HepG2 (cell line): ENCODE measurements at regions not wholly inside any gene's neighbourhood (a gene's known extent, or its start where the extent isn't known, plus 50 kb on each side); places are given as distances from the start of the nearest gene placed in this dataset.
A peak's percentile ranks its signal among the peaks of the same experiment; 100 is the strongest.

Experiments used
- HOXA5 ChIP-seq: sonication (generic); formaldehyde crosslinking; IDR thresholded peaks from 2 replicates; pipeline ENCODE4 v1.4.0; 2020; ENCODE audit warnings: missing genetic modification reagents
- KLF6 ChIP-seq: IDR thresholded peaks from 2 replicates; pipeline ENCODE4 v1.8.0; 2016; ENCODE audit warnings: missing biosample characterization, missing genetic modification reagents
- MEIS2 ChIP-seq: sonication (generic); formaldehyde crosslinking; IDR thresholded peaks from 2 replicates; pipeline ENCODE4 v1.9.0; 2021; ENCODE audit warnings: mild to moderate bottlenecking, missing genetic modification reagents
- MLLT10 ChIP-seq: sonication (generic); formaldehyde crosslinking; IDR thresholded peaks from 2 replicates; pipeline ENCODE4 v1.4.0; 2020; ENCODE audit warnings: missing genetic modification reagents
- NFATC3 ChIP-seq: sonication (generic); formaldehyde crosslinking; IDR thresholded peaks from 2 replicates; pipeline ENCODE4 v1.5.1; 2020; ENCODE audit warnings: mild to moderate bottlenecking, missing genetic modification reagents
- SMAD9 ChIP-seq: sonication (generic); formaldehyde crosslinking; IDR thresholded peaks from 2 replicates; pipeline ENCODE4 v1.5.1; 2020; ENCODE audit warnings: mild to moderate bottlenecking, missing genetic modification reagents
- ZNF20 ChIP-seq: sonication (generic); formaldehyde crosslinking; IDR thresholded peaks from 2 replicates; pipeline ENCODE4 v1.4.0; 2020; ENCODE audit warnings: mild to moderate bottlenecking, moderate library complexity, missing genetic modification reagents
- ZNF230 ChIP-seq: sonication (generic); formaldehyde crosslinking; IDR thresholded peaks from 2 replicates; pipeline ENCODE4 v1.4.0; 2020; ENCODE audit warnings: mild to moderate bottlenecking, missing genetic modification reagents
- ZNF264 ChIP-seq: sonication (generic); formaldehyde crosslinking; IDR thresholded peaks from 2 replicates; pipeline ENCODE4 v1.4.0; 2020; ENCODE audit warnings: missing genetic modification reagents
- ZNF354B ChIP-seq: sonication (generic); formaldehyde crosslinking; IDR thresholded peaks from 2 replicates; pipeline ENCODE4 v1.8.0; 2022; ENCODE audit warnings: mild to moderate bottlenecking, missing genetic modification reagents
- ZNF703 ChIP-seq: sonication (generic); formaldehyde crosslinking; IDR thresholded peaks from 2 replicates; pipeline ENCODE4 v1.5.1; 2020; ENCODE audit warnings: missing genetic modification reagents, mild to moderate bottlenecking, moderate library complexity, borderline replicate concordance
- ZNF83 ChIP-seq: sonication (generic); formaldehyde crosslinking; IDR thresholded peaks from 2 replicates; pipeline ENCODE4 v1.4.0; 2020; ENCODE audit warnings: missing genetic modification reagents, mild to moderate bottlenecking, borderline replicate concordance
- TF ChIP-seq, protein P1 (sequence below): IDR thresholded peaks from 2 replicates; pipeline ENCODE4 v1.6.1; 2012; ENCODE audit warnings: low read depth, low read length, improper control_type of control experiment
- TF ChIP-seq, protein P2 (sequence below): fragments of 450-650 bp; IDR thresholded peaks from 2 replicates; pipeline ENCODE4 v1.6.1; 2017; ENCODE audit warnings: mild to moderate bottlenecking
- TF ChIP-seq, protein P3 (sequence below): sonication (generic); formaldehyde crosslinking; IDR thresholded peaks from 2 replicates; pipeline ENCODE4 v1.4.0; 2020; ENCODE audit warnings: missing genetic modification reagents, mild to moderate bottlenecking, borderline replicate concordance
- TF ChIP-seq, protein P4 (sequence below): sonication (generic); formaldehyde crosslinking; IDR thresholded peaks from 2 replicates; pipeline ENCODE4 v1.4.0; 2020; ENCODE audit warnings: missing genetic modification reagents; ENCODE audit errors: not compliant biosample characterization
- TF ChIP-seq, protein P5 (sequence below): sonication (generic); formaldehyde crosslinking; IDR thresholded peaks from 2 replicates; pipeline ENCODE4 v1.4.0; 2020; ENCODE audit warnings: mild to moderate bottlenecking, missing genetic modification reagents
- TF ChIP-seq, protein P6 (sequence below): sonication (generic); formaldehyde crosslinking; IDR thresholded peaks from 2 replicates; pipeline ENCODE4 v1.5.0; 2020; ENCODE audit warnings: missing genetic modification reagents

DNA sequence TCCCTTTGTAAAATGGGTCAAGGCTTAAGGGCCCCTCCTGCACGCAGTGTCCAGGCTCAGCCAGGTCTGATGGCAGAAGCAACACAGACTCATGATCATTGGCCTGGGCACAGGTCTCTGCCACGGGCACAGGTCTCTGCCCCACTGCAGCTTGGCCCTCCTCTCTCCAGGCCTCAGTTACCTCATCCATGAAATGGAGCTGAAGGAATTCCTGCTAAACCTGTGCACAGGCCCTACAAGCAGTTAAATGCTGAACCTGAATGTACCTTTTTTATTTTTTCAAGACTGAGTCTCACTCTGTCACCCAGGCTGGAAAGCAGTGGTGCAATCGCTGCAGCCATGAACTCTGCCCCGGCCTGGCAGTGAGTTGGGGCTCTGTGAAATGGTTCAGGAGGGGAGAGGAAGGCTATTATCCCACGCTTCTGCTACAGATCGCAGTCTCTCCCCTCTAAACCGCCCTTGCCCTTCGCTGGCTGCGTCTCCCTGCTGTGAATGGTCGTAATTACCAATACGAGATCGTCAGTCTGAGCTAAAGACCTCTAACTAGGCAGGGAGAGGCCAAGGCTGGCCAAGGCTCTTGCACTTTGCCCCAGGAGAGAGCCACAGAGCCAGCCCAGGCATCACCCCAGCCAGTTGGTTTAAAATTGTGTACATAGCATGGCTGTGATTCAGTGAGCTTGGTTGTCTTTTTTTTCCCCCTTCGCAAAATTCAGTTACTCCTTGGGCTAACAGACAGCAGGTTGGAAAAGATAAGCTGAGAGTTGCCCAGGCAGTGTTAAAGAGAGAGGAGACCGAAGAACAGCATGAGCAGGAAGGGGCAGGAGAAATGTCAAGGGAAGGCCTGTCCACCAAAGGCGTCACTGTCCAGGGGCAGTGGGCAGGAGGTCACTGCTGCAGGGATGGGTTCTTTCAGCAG is 93.0 kb upstream of the KCTD7 start (continued):
- TF ChIP-seq, protein P1, sequence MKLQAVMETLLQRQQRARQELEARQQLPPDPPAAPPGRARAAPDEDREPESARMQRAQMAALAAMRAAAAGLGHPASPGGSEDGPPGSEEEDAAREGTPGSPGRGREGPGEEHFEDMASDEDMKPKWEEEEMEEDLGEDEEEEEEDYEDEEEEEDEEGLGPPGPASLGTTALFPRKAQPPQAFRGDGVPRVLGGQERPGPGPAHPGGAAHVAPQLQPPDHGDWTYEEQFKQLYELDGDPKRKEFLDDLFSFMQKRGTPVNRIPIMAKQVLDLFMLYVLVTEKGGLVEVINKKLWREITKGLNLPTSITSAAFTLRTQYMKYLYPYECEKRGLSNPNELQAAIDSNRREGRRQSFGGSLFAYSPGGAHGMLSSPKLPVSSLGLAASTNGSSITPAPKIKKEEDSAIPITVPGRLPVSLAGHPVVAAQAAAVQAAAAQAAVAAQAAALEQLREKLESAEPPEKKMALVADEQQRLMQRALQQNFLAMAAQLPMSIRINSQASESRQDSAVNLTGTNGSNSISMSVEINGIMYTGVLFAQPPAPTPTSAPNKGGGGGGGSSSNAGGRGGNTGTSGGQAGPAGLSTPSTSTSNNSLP: no peak
- TF ChIP-seq MLLT10 (CRISPR knock-in tag) (no peak), ZNF354B (CRISPR knock-in tag) (0 out of 2 replicates have a peak, but pooled peaks have one; percentile 88), ZNF20 (CRISPR knock-in tag) (no peak), NFATC3 (CRISPR knock-in tag) (no peak), ZNF703 (CRISPR knock-in tag) (peak; percentile 49; the same call in 1 of the 2 replicates), ZNF264 (CRISPR knock-in tag) (peak; percentile 90), HOXA5 (0 out of 2 replicates have a peak, but pooled peaks have one; percentile 40), ZNF230 (CRISPR knock-in tag) (peak; percentile 37; the same call in 1 of the 2 replicates), ZNF83 (CRISPR knock-in tag) (no peak), MEIS2 (CRISPR knock-in tag) (no peak), SMAD9 (CRISPR knock-in tag) (no peak), KLF6 (CRISPR knock-in tag) (no peak)
- TF ChIP-seq, protein P2, sequence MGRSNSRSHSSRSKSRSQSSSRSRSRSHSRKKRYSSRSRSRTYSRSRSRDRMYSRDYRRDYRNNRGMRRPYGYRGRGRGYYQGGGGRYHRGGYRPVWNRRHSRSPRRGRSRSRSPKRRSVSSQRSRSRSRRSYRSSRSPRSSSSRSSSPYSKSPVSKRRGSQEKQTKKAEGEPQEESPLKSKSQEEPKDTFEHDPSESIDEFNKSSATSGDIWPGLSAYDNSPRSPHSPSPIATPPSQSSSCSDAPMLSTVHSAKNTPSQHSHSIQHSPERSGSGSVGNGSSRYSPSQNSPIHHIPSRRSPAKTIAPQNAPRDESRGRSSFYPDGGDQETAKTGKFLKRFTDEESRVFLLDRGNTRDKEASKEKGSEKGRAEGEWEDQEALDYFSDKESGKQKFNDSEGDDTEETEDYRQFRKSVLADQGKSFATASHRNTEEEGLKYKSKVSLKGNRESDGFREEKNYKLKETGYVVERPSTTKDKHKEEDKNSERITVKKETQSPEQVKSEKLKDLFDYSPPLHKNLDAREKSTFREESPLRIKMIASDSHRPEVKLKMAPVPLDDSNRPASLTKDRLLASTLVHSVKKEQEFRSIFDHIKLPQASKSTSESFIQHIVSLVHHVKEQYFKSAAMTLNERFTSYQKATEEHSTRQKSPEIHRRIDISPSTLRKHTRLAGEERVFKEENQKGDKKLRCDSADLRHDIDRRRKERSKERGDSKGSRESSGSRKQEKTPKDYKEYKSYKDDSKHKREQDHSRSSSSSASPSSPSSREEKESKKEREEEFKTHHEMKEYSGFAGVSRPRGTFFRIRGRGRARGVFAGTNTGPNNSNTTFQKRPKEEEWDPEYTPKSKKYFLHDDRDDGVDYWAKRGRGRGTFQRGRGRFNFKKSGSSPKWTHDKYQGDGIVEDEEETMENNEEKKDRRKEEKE: no peak
- TF ChIP-seq, protein P3, sequence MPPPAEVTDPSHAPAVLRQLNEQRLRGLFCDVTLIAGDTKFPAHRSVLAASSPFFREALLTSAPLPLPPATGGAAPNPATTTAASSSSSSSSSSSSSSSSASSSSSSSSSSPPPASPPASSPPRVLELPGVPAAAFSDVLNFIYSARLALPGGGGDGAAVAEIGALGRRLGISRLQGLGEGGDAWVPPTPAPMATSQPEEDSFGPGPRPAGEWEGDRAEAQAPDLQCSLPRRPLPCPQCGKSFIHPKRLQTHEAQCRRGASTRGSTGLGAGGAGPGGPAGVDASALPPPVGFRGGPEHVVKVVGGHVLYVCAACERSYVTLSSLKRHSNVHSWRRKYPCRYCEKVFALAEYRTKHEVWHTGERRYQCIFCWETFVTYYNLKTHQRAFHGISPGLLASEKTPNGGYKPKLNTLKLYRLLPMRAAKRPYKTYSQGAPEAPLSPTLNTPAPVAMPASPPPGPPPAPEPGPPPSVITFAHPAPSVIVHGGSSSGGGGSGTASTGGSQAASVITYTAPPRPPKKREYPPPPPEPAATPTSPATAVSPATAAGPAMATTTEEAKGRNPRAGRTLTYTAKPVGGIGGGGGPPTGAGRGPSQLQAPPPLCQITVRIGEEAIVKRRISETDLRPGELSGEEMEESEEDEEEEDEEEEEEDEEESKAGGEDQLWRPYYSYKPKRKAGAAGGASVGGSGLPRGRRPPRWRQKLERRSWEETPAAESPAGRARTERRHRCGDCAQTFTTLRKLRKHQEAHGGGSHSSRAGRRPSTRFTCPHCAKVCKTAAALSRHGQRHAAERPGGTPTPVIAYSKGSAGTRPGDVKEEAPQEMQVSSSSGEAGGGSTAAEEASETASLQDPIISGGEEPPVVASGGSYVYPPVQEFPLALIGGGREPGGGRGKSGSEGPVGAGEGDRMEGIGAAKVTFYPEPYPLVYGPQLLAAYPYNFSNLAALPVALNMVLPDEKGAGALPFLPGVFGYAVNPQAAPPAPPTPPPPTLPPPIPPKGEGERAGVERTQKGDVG (CRISPR knock-in tag): no peak
- TF ChIP-seq, protein P4, sequence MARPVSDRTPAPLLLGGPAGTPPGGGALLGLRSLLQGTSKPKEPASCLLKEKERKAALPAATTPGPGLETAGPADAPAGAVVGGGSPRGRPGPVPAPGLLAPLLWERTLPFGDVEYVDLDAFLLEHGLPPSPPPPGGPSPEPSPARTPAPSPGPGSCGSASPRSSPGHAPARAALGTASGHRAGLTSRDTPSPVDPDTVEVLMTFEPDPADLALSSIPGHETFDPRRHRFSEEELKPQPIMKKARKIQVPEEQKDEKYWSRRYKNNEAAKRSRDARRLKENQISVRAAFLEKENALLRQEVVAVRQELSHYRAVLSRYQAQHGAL (CRISPR knock-in tag): no peak
- TF ChIP-seq, protein P5, sequence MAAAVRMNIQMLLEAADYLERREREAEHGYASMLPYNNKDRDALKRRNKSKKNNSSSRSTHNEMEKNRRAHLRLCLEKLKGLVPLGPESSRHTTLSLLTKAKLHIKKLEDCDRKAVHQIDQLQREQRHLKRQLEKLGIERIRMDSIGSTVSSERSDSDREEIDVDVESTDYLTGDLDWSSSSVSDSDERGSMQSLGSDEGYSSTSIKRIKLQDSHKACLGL (CRISPR knock-in tag): peak; percentile 34; the same call in 1 of the 2 replicates
- TF ChIP-seq, protein P6, sequence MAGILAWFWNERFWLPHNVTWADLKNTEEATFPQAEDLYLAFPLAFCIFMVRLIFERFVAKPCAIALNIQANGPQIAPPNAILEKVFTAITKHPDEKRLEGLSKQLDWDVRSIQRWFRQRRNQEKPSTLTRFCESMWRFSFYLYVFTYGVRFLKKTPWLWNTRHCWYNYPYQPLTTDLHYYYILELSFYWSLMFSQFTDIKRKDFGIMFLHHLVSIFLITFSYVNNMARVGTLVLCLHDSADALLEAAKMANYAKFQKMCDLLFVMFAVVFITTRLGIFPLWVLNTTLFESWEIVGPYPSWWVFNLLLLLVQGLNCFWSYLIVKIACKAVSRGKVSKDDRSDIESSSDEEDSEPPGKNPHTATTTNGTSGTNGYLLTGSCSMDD (CRISPR knock-in tag): no peak
